Progenitor cell of endocrine pancreas (in vitro differentiated cells): ENCODE measurements at regions not wholly inside any gene's neighbourhood (a gene's known extent, or its start where the extent isn't known, plus 50 kb on each side); places are given as distances from the start of the nearest gene placed in this dataset.

ENCODE experiments used
- DNase-seq: peaks from one replicate; pipeline ENCODE4 v3.0.0; 2021; ENCODE audit warnings: low spot score; ENCODE audit not compliant: unreplicated experiment
- H3K27ac Mint-ChIP-seq: 2 replicates; pipeline ENCODE4 v1.8.0; 2021; ENCODE audit warnings: mild to moderate bottlenecking, moderate library complexity, mixed read lengths
- H3K27me3 Mint-ChIP-seq: 2 replicates; pipeline ENCODE4 v1.8.0; 2021; ENCODE audit warnings: mixed read lengths
- H3K36me3 Mint-ChIP-seq: 2 replicates; pipeline ENCODE4 v1.8.0; 2022; ENCODE audit warnings: mixed read lengths; ENCODE audit not compliant: insufficient read depth
- H3K4me1 Mint-ChIP-seq: 2 replicates; pipeline ENCODE4 v1.8.0; 2021; ENCODE audit warnings: low read depth, mixed read lengths
- H3K4me3 Mint-ChIP-seq: 2 replicates; pipeline ENCODE4 v1.8.0; 2021; ENCODE audit warnings: low read depth, mild to moderate bottlenecking, moderate library complexity, mixed read lengths
- H3K9me3 Mint-ChIP-seq: 2 replicates; pipeline ENCODE4 v1.8.0; 2021; ENCODE audit warnings: low read depth, mixed read lengths
- TF ChIP-seq, protein P1 (sequence below): fragments of 200-600 bp; sonication (generic); IDR thresholded peaks from one replicate; pipeline ENCODE4 v1.5.0; 2021; ENCODE audit warnings: antibody characterized with exemption, mild to moderate bottlenecking; ENCODE audit not compliant: unreplicated experiment

DNA sequence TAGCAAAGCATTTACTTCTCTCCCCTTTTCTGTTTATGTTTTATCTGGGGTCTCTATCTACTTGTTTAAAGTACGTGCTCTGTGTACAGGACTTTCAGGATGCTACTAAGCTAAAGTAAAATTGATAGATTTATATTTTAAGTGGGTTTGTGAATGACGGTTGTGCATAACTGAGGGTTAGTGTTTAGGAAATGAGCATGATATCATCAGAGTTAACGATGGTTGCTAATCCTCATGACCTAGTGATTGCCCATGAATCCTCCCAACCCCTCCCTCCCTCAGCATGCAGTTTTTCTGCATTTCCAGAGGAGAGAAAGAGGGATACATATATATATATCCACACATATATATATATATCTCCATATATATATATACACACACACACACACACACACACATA, 957.2 kb downstream of the TUSC7 start:
- H3K4me1 Mint-ChIP-seq: peaks cover 6% of the 10 kb centered on the region
- H3K36me3 Mint-ChIP-seq: no peaks in the 10 kb centered on the region
- no peak overlapping the region for H3K4me3 Mint-ChIP-seq
- peaks cover 21% of the 10 kb centered on the region for H3K27me3 Mint-ChIP-seq
- no peak overlapping the region for H3K27ac Mint-ChIP-seq
- no peak for DNase-seq
- no peaks in the 10 kb centered on the region for H3K9me3 Mint-ChIP-seq
- TF ChIP-seq, protein P1, sequence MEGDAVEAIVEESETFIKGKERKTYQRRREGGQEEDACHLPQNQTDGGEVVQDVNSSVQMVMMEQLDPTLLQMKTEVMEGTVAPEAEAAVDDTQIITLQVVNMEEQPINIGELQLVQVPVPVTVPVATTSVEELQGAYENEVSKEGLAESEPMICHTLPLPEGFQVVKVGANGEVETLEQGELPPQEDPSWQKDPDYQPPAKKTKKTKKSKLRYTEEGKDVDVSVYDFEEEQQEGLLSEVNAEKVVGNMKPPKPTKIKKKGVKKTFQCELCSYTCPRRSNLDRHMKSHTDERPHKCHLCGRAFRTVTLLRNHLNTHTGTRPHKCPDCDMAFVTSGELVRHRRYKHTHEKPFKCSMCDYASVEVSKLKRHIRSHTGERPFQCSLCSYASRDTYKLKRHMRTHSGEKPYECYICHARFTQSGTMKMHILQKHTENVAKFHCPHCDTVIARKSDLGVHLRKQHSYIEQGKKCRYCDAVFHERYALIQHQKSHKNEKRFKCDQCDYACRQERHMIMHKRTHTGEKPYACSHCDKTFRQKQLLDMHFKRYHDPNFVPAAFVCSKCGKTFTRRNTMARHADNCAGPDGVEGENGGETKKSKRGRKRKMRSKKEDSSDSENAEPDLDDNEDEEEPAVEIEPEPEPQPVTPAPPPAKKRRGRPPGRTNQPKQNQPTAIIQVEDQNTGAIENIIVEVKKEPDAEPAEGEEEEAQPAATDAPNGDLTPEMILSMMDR: no peak

- H3K27me3 Mint-ChIP-seq: peaks cover 12% of the 10 kb centered on the region
- H3K36me3 Mint-ChIP-seq: no peaks in the 10 kb centered on the region
- H3K9me3 Mint-ChIP-seq: no peaks in the 10 kb centered on the region
- no peak overlapping the region for H3K4me3 Mint-ChIP-seq
- H3K4me1 Mint-ChIP-seq: peaks cover 7% of the 10 kb centered on the region
- H3K27ac Mint-ChIP-seq: no peak overlapping the region
- DNase-seq: no peak
- TF ChIP-seq, protein P1: no peak
Measured at GRCh38 chr3:117669774-117670173, 960.2 kb downstream of the TUSC7 start.

- no peak overlapping the region for H3K27ac Mint-ChIP-seq
- H3K4me1 Mint-ChIP-seq: peaks cover 7% of the 10 kb centered on the region
Measured at GRCh38 chr3:117671722-117672318, 962.2 kb downstream of the TUSC7 start.

DNA sequence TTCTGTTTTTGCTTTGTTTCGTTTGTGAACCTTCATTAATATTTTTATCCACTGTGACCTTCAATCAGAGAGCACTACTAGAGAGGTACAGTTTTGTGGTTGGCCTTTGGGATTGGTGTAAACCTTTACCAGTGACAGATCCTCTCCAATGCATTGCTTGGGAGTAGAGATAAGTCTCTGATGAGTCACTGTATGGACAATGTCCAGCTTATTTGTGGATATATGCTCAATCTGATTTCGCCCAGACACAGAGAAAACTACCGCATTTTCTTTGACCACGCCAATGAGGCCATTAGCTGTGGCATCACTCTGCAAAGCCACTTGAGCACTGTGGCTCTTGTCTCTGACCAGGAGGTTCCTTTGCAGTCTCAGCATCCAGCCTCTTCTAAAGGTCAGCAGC, 964.7 kb downstream of the TUSC7 start:
- H3K36me3 Mint-ChIP-seq: no peaks in the 10 kb centered on the region
- H3K27ac Mint-ChIP-seq: no peak overlapping the region
- TF ChIP-seq, protein P1: no peak
- no peak overlapping the region for H3K4me3 Mint-ChIP-seq
- no peaks in the 10 kb centered on the region for H3K9me3 Mint-ChIP-seq
- no peak for DNase-seq
- H3K4me1 Mint-ChIP-seq: peaks cover 4% of the 10 kb centered on the region
- H3K27me3 Mint-ChIP-seq: peaks cover 3% of the 10 kb centered on the region

More at GRCh38 chr3:117671722-117672318, 962.2 kb downstream of the TUSC7 start:
- Mint-ChIP-seq H3K27me3 (peaks cover 6% of the 10 kb centered on the region), H3K4me3 (no peak overlapping the region), H3K9me3 (no peaks in the 10 kb centered on the region), H3K36me3 (no peaks in the 10 kb centered on the region)
- TF ChIP-seq, protein P1: no peak
- DNase-seq: no peak

DNA sequence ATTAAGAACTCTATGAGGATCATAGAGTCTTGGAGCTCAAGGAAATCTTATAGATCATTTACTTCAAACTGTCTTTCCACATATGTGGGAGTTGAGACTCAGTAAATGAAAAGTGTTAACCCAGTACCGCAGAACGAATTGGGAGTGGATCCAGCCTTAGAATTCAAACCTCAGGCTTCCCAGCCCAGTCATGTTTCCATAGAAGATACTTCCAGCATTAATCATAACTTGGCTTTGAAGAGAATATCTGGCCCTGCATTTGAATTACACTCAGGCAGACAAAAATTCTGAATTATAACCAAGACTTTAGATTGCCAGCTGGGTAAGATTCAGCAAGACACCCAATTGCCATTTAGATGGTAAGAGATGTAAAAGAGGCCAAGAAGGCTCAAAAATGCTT, 972.0 kb downstream of the TUSC7 start:
- Mint-ChIP-seq H3K9me3 (no peaks in the 10 kb centered on the region), H3K4me1 (no peaks in the 10 kb centered on the region), H3K4me3 (no peak overlapping the region), H3K27ac (no peak overlapping the region), H3K36me3 (no peaks in the 10 kb centered on the region), H3K27me3 (no peaks in the 10 kb centered on the region)
- TF ChIP-seq, protein P1: no peak
- no peak for DNase-seq
